OCI-LY1 (cell line): ENCODE measurements at regions not wholly inside any gene's neighbourhood (a gene's known extent, or its start where the extent isn't known, plus 50 kb on each side); places are given as distances from the start of the nearest gene placed in this dataset.

Source experiments
- H2AFZ ChIP-seq: fragments of 200-600 bp; sonication (generic), shearing (Covaris generic); 2 replicates; pipeline ENCODE4 v1.6.0; 2014; ENCODE audit warnings: antibody characterized with exemption, mild to moderate bottlenecking, low read length
- H3F3A ChIP-seq: fragments of 200-600 bp; sonication (generic), shearing (Covaris generic); 2 replicates; pipeline ENCODE4 v1.6.0; 2014; ENCODE audit warnings: mild to moderate bottlenecking, antibody characterized with exemption, low read length, moderate library complexity; ENCODE audit not compliant: insufficient read depth
- H3K27ac ChIP-seq: fragments of 200-600 bp; sonication (generic); 2 replicates; pipeline ENCODE4 v1.5.1; 2014; ENCODE audit warnings: low read length, mixed run types, mild to moderate bottlenecking, low read depth; ENCODE audit not compliant: poor library complexity, severe bottlenecking
- H3K27me3 ChIP-seq: fragments of 200-600 bp; sonication (generic); 2 replicates; pipeline ENCODE4 v1.6.0; 2014; ENCODE audit warnings: antibody characterized with exemption, mild to moderate bottlenecking, low read length, moderate library complexity; ENCODE audit not compliant: insufficient read depth
- H3K36me3 ChIP-seq: fragments of 200-600 bp; sonication (generic); 2 replicates; pipeline ENCODE4 v1.6.1; 2014; ENCODE audit warnings: mild to moderate bottlenecking, antibody characterized with exemption, low read length, moderate library complexity, mixed read lengths; ENCODE audit not compliant: insufficient read depth
- H3K4me1 ChIP-seq: fragments of 200-600 bp; sonication (generic); 2 replicates; pipeline ENCODE4 v1.5.1; 2014; ENCODE audit warnings: mild to moderate bottlenecking, low read length, moderate library complexity; ENCODE audit not compliant: insufficient read depth, severe bottlenecking
- H3K4me2 ChIP-seq: fragments of 200-600 bp; sonication (generic), shearing (Covaris generic); 2 replicates; pipeline ENCODE4 v1.6.1; 2014; ENCODE audit warnings: low read length
- H3K4me3 ChIP-seq: fragments of 200-600 bp; sonication (generic); 2 replicates; pipeline ENCODE4 v1.5.1; 2014; ENCODE audit warnings: low read length, low read depth, mild to moderate bottlenecking, mixed read lengths; ENCODE audit not compliant: poor library complexity, severe bottlenecking
- H3K79me2 ChIP-seq: fragments of 200-600 bp; shearing (Covaris generic); 2 replicates; pipeline ENCODE4 v1.6.1; 2016; ENCODE audit warnings: mixed run types, low read length, mixed read lengths; ENCODE audit not compliant: insufficient read depth
- H3K9ac ChIP-seq: fragments of 200-600 bp; sonication (generic), shearing (Covaris generic); 2 replicates; pipeline ENCODE4 v1.6.1; 2014; ENCODE audit warnings: mild to moderate bottlenecking, low read length, mixed read lengths
- H3K9me2 ChIP-seq: fragments of 200-600 bp; sonication (generic), shearing (Covaris generic); 2 replicates; pipeline ENCODE4 v1.6.1; 2014; ENCODE audit warnings: low read depth, mild to moderate bottlenecking, low read length, mixed read lengths
- H3K9me3 ChIP-seq: fragments of 200-600 bp; shearing (Covaris generic); 2 replicates; pipeline ENCODE4 v1.6.1; 2014; ENCODE audit warnings: low read length, mixed read lengths
- H4K20me1 ChIP-seq: fragments of 200-600 bp; sonication (generic), shearing (Covaris generic); 2 replicates; pipeline ENCODE4 v1.6.0; 2016; ENCODE audit warnings: mild to moderate bottlenecking, low read length; ENCODE audit not compliant: insufficient read depth
- CTCF ChIP-seq: fragments of 200-600 bp; sonication (generic), shearing (Covaris generic); IDR thresholded peaks from 2 replicates; pipeline ENCODE4 v1.5.1; 2017; ENCODE audit warnings: mild to moderate bottlenecking, antibody characterized with exemption, low read length, moderate library complexity, mixed read lengths
- EZH2 ChIP-seq: fragments of 200-600 bp; sonication (generic), shearing (Covaris generic); IDR thresholded peaks from 2 replicates; pipeline ENCODE4 v1.8.0; 2017; ENCODE audit warnings: borderline replicate concordance, mixed run types, mild to moderate bottlenecking, antibody characterized with exemption, low read length, moderate library complexity, mixed read lengths

GRCh38 chr2:107072150-107072940 is 186.4 kb upstream of the ST6GAL2 start:
- no peaks in the 10 kb centered on the region for H3K27me3 ChIP-seq
- no peaks in the 10 kb centered on the region for H3K9me2 ChIP-seq
- H3K36me3 ChIP-seq: no peaks in the 10 kb centered on the region
- no peaks in the 10 kb centered on the region for H3K9me3 ChIP-seq
- TF ChIP-seq EZH2 (no peak), CTCF (no peak)
- H3K27ac ChIP-seq: no peak overlapping the region
- H3K9ac ChIP-seq: no peak overlapping the region
- H3F3A ChIP-seq: no peaks in the 10 kb centered on the region
- H2AFZ ChIP-seq: no peak overlapping the region
- no peaks in the 10 kb centered on the region for H3K79me2 ChIP-seq
- H3K4me2 ChIP-seq: no peak overlapping the region
- H3K4me3 ChIP-seq: no peak overlapping the region
- no peaks in the 10 kb centered on the region for H4K20me1 ChIP-seq
- H3K4me1 ChIP-seq: no peaks in the 10 kb centered on the region

DNA sequence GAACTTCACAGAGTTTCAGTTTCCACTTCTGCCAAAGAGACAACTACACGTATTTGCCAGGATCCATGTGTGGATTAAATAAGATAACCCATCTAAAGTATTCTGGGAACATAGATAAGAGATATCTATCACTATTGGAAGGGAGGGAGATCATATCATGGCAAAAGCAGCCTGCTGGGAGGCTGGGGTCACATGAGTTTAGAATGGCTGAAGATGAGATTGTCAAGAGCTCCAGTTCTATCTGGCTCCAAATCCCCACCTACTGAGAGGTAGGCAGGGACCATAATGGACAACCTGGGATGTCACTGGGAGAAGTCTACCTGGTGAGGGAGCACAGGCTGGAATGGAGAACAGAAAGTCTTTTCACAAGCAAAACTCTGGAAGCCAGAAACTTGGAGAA is 192.6 kb upstream of the ST6GAL2 start:
- Histone ChIP-seq H3F3A (no peaks in the 10 kb centered on the region), H3K79me2 (no peaks in the 10 kb centered on the region), H3K4me3 (no peak overlapping the region), H3K9me3 (no peaks in the 10 kb centered on the region), H3K9ac (no peak overlapping the region), H4K20me1 (no peaks in the 10 kb centered on the region), H3K36me3 (no peaks in the 10 kb centered on the region), H3K27me3 (no peaks in the 10 kb centered on the region), H3K4me2 (no peak overlapping the region), H3K4me1 (no peaks in the 10 kb centered on the region), H3K27ac (no peak overlapping the region), H2AFZ (no peak overlapping the region), H3K9me2 (no peaks in the 10 kb centered on the region)
- TF ChIP-seq CTCF (no peak), EZH2 (no peak)

DNA sequence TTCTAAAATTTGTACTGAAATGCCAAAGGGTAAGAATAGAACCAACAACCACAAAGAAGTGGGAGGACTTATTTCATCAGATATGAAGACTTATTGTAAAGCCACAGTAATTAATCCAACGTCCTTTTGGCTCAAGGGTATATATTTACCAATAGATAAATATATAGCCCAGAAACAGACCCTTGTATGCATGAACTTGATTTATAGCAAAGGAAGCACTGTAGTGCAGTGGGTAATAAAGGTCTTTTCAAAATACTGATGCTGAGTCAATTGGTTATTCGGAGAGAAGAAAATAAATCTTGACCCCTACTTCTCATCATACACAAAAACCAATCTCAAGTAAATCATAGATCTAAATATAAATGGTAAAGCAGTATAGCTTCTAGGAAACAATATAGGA is 200.5 kb upstream of the ST6GAL2 start:
- Histone ChIP-seq H3K9me2 (no peaks in the 10 kb centered on the region), H3K79me2 (no peaks in the 10 kb centered on the region), H3F3A (no peaks in the 10 kb centered on the region), H4K20me1 (no peaks in the 10 kb centered on the region), H3K4me1 (no peaks in the 10 kb centered on the region), H3K27ac (no peak overlapping the region), H3K4me2 (no peak overlapping the region), H3K36me3 (no peaks in the 10 kb centered on the region), H3K27me3 (no peaks in the 10 kb centered on the region), H2AFZ (no peak overlapping the region), H3K4me3 (no peak overlapping the region), H3K9me3 (no peaks in the 10 kb centered on the region), H3K9ac (no peak overlapping the region)
- TF ChIP-seq CTCF (no peak), EZH2 (no peak)
